Common myeloid progenitor, CD34-positive (primary cell): ENCODE measurements at regions not wholly inside any gene's neighbourhood (a gene's known extent, or its start where the extent isn't known, plus 50 kb on each side); places are given as distances from the start of the nearest gene placed in this dataset.

Experiments used
- CTCF ChIA-PET: fragments of 350-600 bp; sonication (Branson Sonifier 250); formaldehyde crosslinking; loops from one replicate; lab custom pipeline; 2021; ENCODE audit warnings: antibody characterized with exemption; lab: Charles Lee
- POLR2A ChIA-PET: fragments of 350-600 bp; sonication (Branson Sonifier 250); formaldehyde crosslinking; loops from one replicate; lab custom pipeline; 2021; ENCODE audit warnings: antibody characterized with exemption; lab: Charles Lee
- DNase-seq, 3 donors: peaks; one replicate each; pipeline versions ENCODE4 v3.0.0 to v3.0.0-alpha.2; 2013
- H3K27ac ChIP-seq, 2 experiments: 1 replicate in 1 of 2; 2 replicates in 1 of 2; pipeline ENCODE4 v1.7.0; 2013; ENCODE audit warnings: inconsistent platforms in 2 of 2, low read length in 2 of 2, mild to moderate bottlenecking in 2 of 2, low read depth in 1 of 2, moderate library complexity in 1 of 2; ENCODE audit not compliant: severe bottlenecking in 2 of 2, insufficient read depth in 1 of 2, poor library complexity in 1 of 2
- H3K27me3 ChIP-seq, 5 experiments: replicated peaks in 2 of 5; 1 replicate in 3 of 5; 2 replicates in 2 of 5; pipeline versions ENCODE4 v1.6.1 to v1.7.0; 2013; ENCODE audit warnings: low read length in 4 of 5, mild to moderate bottlenecking in 2 of 5, moderate library complexity in 2 of 5, inconsistent platforms in 1 of 5; ENCODE audit not compliant: insufficient read depth in 5 of 5, control insufficient read depth in 4 of 5
- H3K36me3 ChIP-seq, 4 experiments: 1 replicate in 2 of 4; 2 replicates in 2 of 4; pipeline versions ENCODE4 v1.6.1 to v1.7.0; 2013; ENCODE audit warnings: low read length in 3 of 4, control low read depth in 1 of 4, mild to moderate bottlenecking in 1 of 4; ENCODE audit not compliant: control insufficient read depth in 4 of 4, insufficient read depth in 4 of 4
- H3K4me1 ChIP-seq, 4 experiments: 1 replicate in 3 of 4; 2 replicates in 1 of 4; pipeline versions ENCODE4 v1.6.1 to v1.7.1; 2013; ENCODE audit warnings: low read length in 3 of 4, mild to moderate bottlenecking in 3 of 4, control low read depth in 1 of 4, inconsistent platforms in 1 of 4, moderate library complexity in 1 of 4; ENCODE audit not compliant: control insufficient read depth in 4 of 4, insufficient read depth in 4 of 4; ENCODE audit errors: control extremely low read depth in 1 of 4
- H3K4me3 ChIP-seq, 7 experiments: 1 replicate in 4 of 7; 2 replicates in 3 of 7; pipeline versions ENCODE4 v1.5.1 to v1.7.0; 2013; ENCODE audit warnings: mild to moderate bottlenecking in 7 of 7, low read length in 6 of 7, moderate library complexity in 6 of 7, inconsistent platforms in 2 of 7, low read depth in 2 of 7, control low read depth in 1 of 7; ENCODE audit not compliant: insufficient read depth in 4 of 7, control insufficient read depth in 1 of 7; ENCODE audit errors: extremely low read depth in 1 of 7
- H3K9me3 ChIP-seq, 5 experiments: 1 replicate in 4 of 5; 2 replicates in 1 of 5; pipeline versions ENCODE4 v1.6.1 to v1.7.1; 2013; ENCODE audit warnings: low read length in 4 of 5, mild to moderate bottlenecking in 2 of 5, inconsistent platforms in 1 of 5, low read depth in 1 of 5, moderate library complexity in 1 of 5; ENCODE audit not compliant: control insufficient read depth in 4 of 5, insufficient read depth in 2 of 5; ENCODE audit errors: control extremely low read depth in 1 of 5
- WGBS: methylation state at CpG from one replicate; pipeline ENCODE4 v1.1.5; 2013; ENCODE audit not compliant: insufficient coverage; 5-methylcytosine and 5-hydroxymethylcytosine counted together

GRCh38 chr7:25965405-25966123 lies 186.4 kb upstream of the NFE2L3 start:
- DNase-seq, result no peak
- ChIA-PET CTCF (interaction anchor here (1.2 kb wide), 1 partner anchor 37 kb away, joined by 3 read pairs; no protein-coding TSS in a partner anchor), POLR2A (no interaction called here)
- WGBS, result 100% methylated on average over 3 of the region's 6 CpGs
- H3K27ac ChIP-seq, result no peak overlapping the region
- H3K9me3 ChIP-seq, result peaks cover 0 to 3% (median 0%) of the 10 kb centered on the region in 5 experiments
- H3K4me3 ChIP-seq, result no peak overlapping the region
- H3K36me3 ChIP-seq, result no peaks in the 10 kb centered on the region
- no peaks in the 10 kb centered on the region for H3K4me1 ChIP-seq
- H3K27me3 ChIP-seq, result peaks cover 5 to 46% (median 14%) of the 10 kb centered on the region in 5 experiments

- Histone ChIP-seq H3K4me3 (no peak overlapping the region), H3K4me1 (no peaks in the 10 kb centered on the region), H3K9me3 (peaks cover 0 to 3% (median 0%) of the 10 kb centered on the region in 5 experiments), H3K27me3 (peaks cover 5 to 40% (median 12%) of the 10 kb centered on the region in 5 experiments), H3K36me3 (no peaks in the 10 kb centered on the region), H3K27ac (no peak overlapping the region)
- no peak for DNase-seq
- CTCF ChIA-PET, result no interaction called here
- POLR2A ChIA-PET, result no interaction called here
These were observed 185.5 kb upstream of the NFE2L3 start for GRCh38 chr7:25966469-25966868.

- no peaks in the 10 kb centered on the region for H3K36me3 ChIP-seq
- H3K4me3 ChIP-seq, result no peak overlapping the region
- H3K27ac ChIP-seq, result no peak overlapping the region
- no peaks in the 10 kb centered on the region for H3K4me1 ChIP-seq
- ChIA-PET CTCF (no interaction called here), POLR2A (no interaction called here)
- peaks cover 5 to 40% (median 10%) of the 10 kb centered on the region in 5 experiments for H3K27me3 ChIP-seq
- peak in 1 of 3 donors; percentile 2 for DNase-seq
- peaks cover 0 to 3% (median 0%) of the 10 kb centered on the region in 5 experiments for H3K9me3 ChIP-seq
- WGBS, result 89% methylated on average over 4 of the region's 4 CpGs
These were observed 184.5 kb upstream of the NFE2L3 start for GRCh38 chr7:25967278-25968204.

- peaks cover 0 to 3% (median 0%) of the 10 kb centered on the region in 5 experiments for H3K9me3 ChIP-seq
- no peak overlapping the region for H3K27ac ChIP-seq
- no peaks in the 10 kb centered on the region for H3K36me3 ChIP-seq
- peaks cover 5 to 37% (median 8%) of the 10 kb centered on the region in 5 experiments for H3K27me3 ChIP-seq
- H3K4me3 ChIP-seq, result no peak overlapping the region
- ChIA-PET CTCF (interaction anchor here (0.8 kb wide), 1 partner anchor 35 kb away, joined by 3 read pairs; no protein-coding TSS in a partner anchor), POLR2A (no interaction called here)
- WGBS, result 91% methylated on average over 22 of the region's 24 CpGs
- H3K4me1 ChIP-seq, result no peaks in the 10 kb centered on the region
- DNase-seq, result peak in 2 of 3 donors; percentile 2 to 14
These were observed 183.6 kb upstream of the NFE2L3 start for GRCh38 chr7:25968205-25968993.

- no peak for DNase-seq
- no peak overlapping the region for H3K4me3 ChIP-seq
- H3K36me3 ChIP-seq, result no peaks in the 10 kb centered on the region
- H3K4me1 ChIP-seq, result no peaks in the 10 kb centered on the region
- WGBS, result 100% methylated on average over 1 of the region's 4 CpGs
- ChIA-PET CTCF (no interaction called here), POLR2A (no interaction called here)
- H3K27me3 ChIP-seq, result peaks cover 5 to 26% (median 8%) of the 10 kb centered on the region in 5 experiments
- peaks cover 0 to 3% (median 0%) of the 10 kb centered on the region in 5 experiments for H3K9me3 ChIP-seq
- no peak overlapping the region for H3K27ac ChIP-seq
These were observed 181.6 kb upstream of the NFE2L3 start for GRCh38 chr7:25970356-25970755.

- H3K27me3 ChIP-seq, result peaks cover 2 to 23% (median 8%) of the 10 kb centered on the region in 5 experiments
- WGBS, result 100% methylated on average over 2 of the region's 5 CpGs
- CTCF ChIA-PET, result no interaction called here
These were observed 181.1 kb upstream of the NFE2L3 start for GRCh38 chr7:25970911-25971310.

More at GRCh38 chr7:25970911-25971310, 181.1 kb upstream of the NFE2L3 start:
- DNase-seq, result no peak
- POLR2A ChIA-PET, result no interaction called here
- H3K27ac ChIP-seq, result no peak overlapping the region
- H3K4me3 ChIP-seq, result no peak overlapping the region
- peaks cover 0 to 3% (median 0%) of the 10 kb centered on the region in 5 experiments for H3K9me3 ChIP-seq
- no peaks in the 10 kb centered on the region for H3K4me1 ChIP-seq
- no peaks in the 10 kb centered on the region for H3K36me3 ChIP-seq
